ENCODE measurements at regions not wholly inside any gene's neighbourhood (a gene's known extent, or its start where the extent isn't known, plus 50 kb on each side); places are given as distances from the start of the nearest gene placed in this dataset.

DNA sequence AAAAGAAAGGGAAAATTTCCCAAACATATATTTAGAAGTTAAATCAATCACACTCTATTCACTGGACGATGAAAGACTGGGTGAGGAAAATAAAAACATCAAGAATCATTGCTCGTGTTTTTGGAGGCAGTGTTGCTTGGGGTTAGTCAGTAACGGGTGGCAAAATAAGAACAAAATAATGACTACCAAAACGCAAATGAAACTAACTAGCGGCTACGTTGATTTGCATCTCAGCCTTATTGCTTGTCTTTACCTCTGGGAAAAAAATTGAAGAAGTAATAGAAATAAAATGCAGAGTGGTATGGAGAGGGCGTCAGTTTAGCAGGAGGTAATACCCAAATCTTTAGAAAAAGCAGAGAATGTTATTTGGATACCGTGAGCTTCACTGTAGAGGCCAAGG, 86.4 kb upstream of the SORBS2 start:
- TF ChIP-seq, protein P1, sequence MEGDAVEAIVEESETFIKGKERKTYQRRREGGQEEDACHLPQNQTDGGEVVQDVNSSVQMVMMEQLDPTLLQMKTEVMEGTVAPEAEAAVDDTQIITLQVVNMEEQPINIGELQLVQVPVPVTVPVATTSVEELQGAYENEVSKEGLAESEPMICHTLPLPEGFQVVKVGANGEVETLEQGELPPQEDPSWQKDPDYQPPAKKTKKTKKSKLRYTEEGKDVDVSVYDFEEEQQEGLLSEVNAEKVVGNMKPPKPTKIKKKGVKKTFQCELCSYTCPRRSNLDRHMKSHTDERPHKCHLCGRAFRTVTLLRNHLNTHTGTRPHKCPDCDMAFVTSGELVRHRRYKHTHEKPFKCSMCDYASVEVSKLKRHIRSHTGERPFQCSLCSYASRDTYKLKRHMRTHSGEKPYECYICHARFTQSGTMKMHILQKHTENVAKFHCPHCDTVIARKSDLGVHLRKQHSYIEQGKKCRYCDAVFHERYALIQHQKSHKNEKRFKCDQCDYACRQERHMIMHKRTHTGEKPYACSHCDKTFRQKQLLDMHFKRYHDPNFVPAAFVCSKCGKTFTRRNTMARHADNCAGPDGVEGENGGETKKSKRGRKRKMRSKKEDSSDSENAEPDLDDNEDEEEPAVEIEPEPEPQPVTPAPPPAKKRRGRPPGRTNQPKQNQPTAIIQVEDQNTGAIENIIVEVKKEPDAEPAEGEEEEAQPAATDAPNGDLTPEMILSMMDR (conservative IDR thresholded peaks at IDR 0.05; ENCODE audit: low read length): no peak
- no peak overlapping the region for H3K4me3 ChIP-seq (ENCODE audit: low read length)
- DNase-seq (ENCODE audit: low read depth): no peak

DNA sequence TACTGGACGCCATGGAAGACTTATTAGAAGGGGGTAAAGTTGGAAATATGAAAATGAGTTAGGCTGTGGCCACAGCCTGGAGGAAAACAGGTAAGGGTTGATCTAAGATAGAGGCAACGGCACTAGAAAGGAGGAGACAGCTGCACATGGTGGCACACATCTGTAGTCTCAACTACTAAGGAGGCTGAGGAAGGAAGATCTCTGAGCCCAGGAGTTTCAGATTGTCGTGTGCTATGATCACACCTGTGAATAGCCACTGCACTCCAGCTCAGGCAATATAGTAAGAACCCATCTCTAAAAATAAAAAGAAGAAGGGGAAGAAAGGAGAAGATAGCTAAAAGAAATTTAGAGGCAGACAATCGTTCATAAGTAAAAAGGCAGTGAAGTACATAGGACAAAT, 87.8 kb upstream of the SORBS2 start:
- no peak for DNase-seq (ENCODE audit: low read depth)
- TF ChIP-seq, protein P1 (conservative IDR thresholded peaks at IDR 0.05; ENCODE audit: low read length): no peak
- no peak overlapping the region for H3K4me3 ChIP-seq (ENCODE audit: low read length)

GRCh38 chr4:185902654-185903053, 90.7 kb upstream of the SORBS2 start:
- TF ChIP-seq, protein P1 (conservative IDR thresholded peaks at IDR 0.05; ENCODE audit: low read length): no peak
- DNase-seq (ENCODE audit: low read depth): no peak
- no peak overlapping the region for H3K4me3 ChIP-seq (ENCODE audit: low read length)

GRCh38 chr4:185903205-185903604, 91.2 kb upstream of the SORBS2 start:
- no peak for DNase-seq (ENCODE audit: low read depth)
- H3K4me3 ChIP-seq (ENCODE audit: low read length): no peak overlapping the region
- TF ChIP-seq, protein P1 (conservative IDR thresholded peaks at IDR 0.05; ENCODE audit: low read length): no peak

DNA sequence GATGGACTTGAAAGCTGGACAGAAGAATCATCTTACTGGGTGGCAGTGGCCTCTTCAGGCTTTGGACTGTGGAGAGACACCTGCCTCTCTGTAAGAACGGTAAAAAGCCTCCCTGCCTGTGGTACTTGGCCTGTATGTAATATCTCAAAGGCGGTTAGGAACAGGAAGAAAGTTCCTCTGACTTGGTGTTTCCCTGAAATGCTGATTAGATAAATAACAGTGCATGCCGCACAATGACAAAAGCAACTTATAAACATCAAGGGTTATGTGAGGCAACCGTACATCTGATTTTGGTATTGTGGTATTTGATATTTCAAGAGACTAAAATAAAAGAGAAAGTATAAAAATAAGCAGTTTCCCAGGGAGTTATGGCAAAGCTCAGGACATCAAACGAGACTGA, 92.4 kb upstream of the SORBS2 start:
- DNase-seq (ENCODE audit: low read depth): no peak
- no peak overlapping the region for H3K4me3 ChIP-seq (ENCODE audit: low read length)
- TF ChIP-seq, protein P1 (conservative IDR thresholded peaks at IDR 0.05; ENCODE audit: low read length): no peak

DNA sequence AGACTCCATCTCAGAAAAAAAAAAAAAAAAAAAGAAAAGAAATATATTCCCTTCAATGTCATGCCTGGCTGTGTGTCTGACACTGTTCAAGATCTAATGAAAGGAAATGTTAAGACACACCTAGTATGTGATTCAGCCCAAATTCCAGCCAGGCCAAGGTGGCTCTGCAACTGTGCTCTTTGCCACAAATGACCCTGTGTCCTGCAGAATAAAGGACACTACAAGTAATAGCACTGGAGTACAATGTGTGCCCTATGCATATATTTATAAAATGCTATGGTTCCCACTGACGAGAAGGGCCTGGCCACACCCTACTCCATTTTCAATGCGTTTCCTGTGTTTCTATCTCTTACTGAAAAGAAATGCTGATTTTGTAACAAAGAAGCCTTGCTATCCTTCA, 98.0 kb upstream of the SORBS2 start:
- no peak overlapping the region for H3K4me3 ChIP-seq (ENCODE audit: low read length)
- TF ChIP-seq, protein P1 (conservative IDR thresholded peaks at IDR 0.05; ENCODE audit: low read length): no peak
- no peak for DNase-seq (ENCODE audit: low read depth)

DNA sequence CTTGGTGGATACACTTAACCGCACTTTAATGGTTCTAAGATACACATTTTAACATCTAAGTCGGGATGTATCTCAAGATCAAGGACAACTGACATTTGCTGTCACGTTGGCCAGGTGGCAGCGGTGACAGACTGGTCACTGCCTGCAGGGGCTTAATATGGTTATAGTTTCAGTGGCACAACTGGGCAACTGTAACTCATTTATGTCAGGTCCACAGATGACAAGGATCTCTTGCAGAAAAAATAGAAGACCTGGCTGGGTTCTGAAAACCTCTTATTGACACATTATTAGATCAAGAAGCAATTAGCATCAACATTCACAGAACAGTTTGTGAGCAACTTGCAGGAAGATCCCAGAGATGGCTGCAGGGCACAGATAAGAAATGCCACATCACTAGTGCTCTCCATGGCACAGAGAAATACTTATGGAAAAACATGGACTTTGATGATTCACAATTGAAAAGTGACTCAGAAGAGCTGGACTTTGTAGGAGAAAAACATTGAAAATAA, 99.6 kb upstream of the SORBS2 start:
- TF ChIP-seq, protein P1 (conservative IDR thresholded peaks at IDR 0.05; ENCODE audit: low read length): no peak
- H3K4me3 ChIP-seq (ENCODE audit: low read length): no peak overlapping the region
- no peak for DNase-seq (ENCODE audit: low read depth)
